ENCODE measurements at regions not wholly inside any gene's neighbourhood (a gene's known extent, or its start where the extent isn't known, plus 50 kb on each side); places are given as distances from the start of the nearest gene placed in this dataset.

GRCh38 chr14:25882899-25883298, 714.9 kb downstream of the NOVA1 start:
- ATAC-seq, result no peak
- 55 to 67% methylated on average over 2 of the region's 2 CpGs for WGBS, 2 donors (ENCODE audit: low coverage in 1 of 2)
- Histone ChIP-seq H3K27ac (no peak overlapping the region), H3K4me1 (no peaks in the 10 kb centered on the region), H3K27me3 (no peaks in the 10 kb centered on the region), H3K9me3 (no peaks in the 10 kb centered on the region), H3K36me3 (no peaks in the 10 kb centered on the region), H3K4me3 (no peak overlapping the region)
- TF ChIP-seq POLR2AphosphoS5 (IDR thresholded peaks at IDR 0.05) (no peak), EP300 (IDR thresholded peaks at IDR 0.05) (no peak), CTCF (IDR thresholded peaks at IDR 0.05) (no peak), POLR2A (IDR thresholded peaks at IDR 0.05) (no peak)

- Histone ChIP-seq H3K4me1 (no peaks in the 10 kb centered on the region), H3K36me3 (no peaks in the 10 kb centered on the region), H3K27me3 (no peaks in the 10 kb centered on the region), H3K9me3 (no peaks in the 10 kb centered on the region), H3K4me3 (no peak overlapping the region), H3K27ac (no peak overlapping the region)
- 84 to 87% methylated on average over 2 of the region's 2 CpGs for WGBS, 2 donors (ENCODE audit: low coverage in 1 of 2)
- no peak for TF ChIP-seq POLR2A (IDR thresholded peaks at IDR 0.05)
- no peak for TF ChIP-seq CTCF (IDR thresholded peaks at IDR 0.05)
- no peak for TF ChIP-seq EP300 (IDR thresholded peaks at IDR 0.05)
- no peak for TF ChIP-seq POLR2AphosphoS5 (IDR thresholded peaks at IDR 0.05)
- ATAC-seq, result no peak
These were observed 722.4 kb downstream of the NOVA1 start for GRCh38 chr14:25875475-25875874.

GRCh38 chr14:25869854-25870253, 728.0 kb downstream of the NOVA1 start:
- no peak overlapping the region for H3K27ac ChIP-seq
- no peaks in the 10 kb centered on the region for H3K9me3 ChIP-seq
- 56 to 72% methylated on average over 3 of the region's 3 CpGs for WGBS, 2 donors (ENCODE audit: low coverage in 1 of 2)
- no peaks in the 10 kb centered on the region for H3K4me1 ChIP-seq
- no peak for ATAC-seq
- no peaks in the 10 kb centered on the region for H3K27me3 ChIP-seq
- no peaks in the 10 kb centered on the region for H3K36me3 ChIP-seq
- TF ChIP-seq CTCF (IDR thresholded peaks at IDR 0.05) (no peak), POLR2A (IDR thresholded peaks at IDR 0.05) (no peak), EP300 (IDR thresholded peaks at IDR 0.05) (no peak), POLR2AphosphoS5 (IDR thresholded peaks at IDR 0.05) (no peak)
- no peak overlapping the region for H3K4me3 ChIP-seq

GRCh38 chr14:25868521-25869314, 729.1 kb downstream of the NOVA1 start:
- Histone ChIP-seq H3K9me3 (no peaks in the 10 kb centered on the region), H3K36me3 (no peaks in the 10 kb centered on the region), H3K4me3 (no peak overlapping the region), H3K4me1 (no peaks in the 10 kb centered on the region), H3K27ac (no peak overlapping the region), H3K27me3 (no peaks in the 10 kb centered on the region)
- no peak for ATAC-seq
- WGBS, 2 donors (ENCODE audit: low coverage in 1 of 2), result 58 to 67% methylated on average over 5 to 6 of the region's 6 CpGs
- TF ChIP-seq EP300 (IDR thresholded peaks at IDR 0.05) (no peak), CTCF (IDR thresholded peaks at IDR 0.05) (no peak), POLR2AphosphoS5 (IDR thresholded peaks at IDR 0.05) (no peak), POLR2A (IDR thresholded peaks at IDR 0.05) (no peak)

- Histone ChIP-seq H3K4me1 (no peaks in the 10 kb centered on the region), H3K4me3 (no peak overlapping the region), H3K36me3 (no peaks in the 10 kb centered on the region), H3K9me3 (no peaks in the 10 kb centered on the region), H3K27ac (no peak overlapping the region), H3K27me3 (no peaks in the 10 kb centered on the region)
- TF ChIP-seq POLR2AphosphoS5 (IDR thresholded peaks at IDR 0.05) (no peak), POLR2A (IDR thresholded peaks at IDR 0.05) (no peak)
- no peak for ATAC-seq
- 67 to 89% methylated on average over 1 of the region's 1 CpG for WGBS, 2 donors (ENCODE audit: low coverage in 1 of 2)
These were observed 736.4 kb downstream of the NOVA1 start for GRCh38 chr14:25861406-25861805.

Data from gastroesophageal sphincter (tissue), 4 donors.